Heart left ventricle (tissue), 16 donors: ENCODE measurements at regions not wholly inside any gene's neighbourhood (a gene's known extent, or its start where the extent isn't known, plus 50 kb on each side); places are given as distances from the start of the nearest gene placed in this dataset.

Source experiments
- ATAC-seq, 4 donors: fragments of 200-7000 bp; cut with Tn5 transposase; one replicate each; pipeline ENCODE4 v1.9.1; 2020 to 2022; ENCODE audit warnings: moderate library complexity in 4 of 4, mild to moderate bottlenecking in 3 of 4, moderate number of reproducible peaks in 1 of 4
- DNase-seq, 5 donors: peaks; one replicate each; pipeline ENCODE4 v3.0.0-alpha.2; 2020
- H3K27ac ChIP-seq, 12 donors: fragments of 200-600 bp; sonication (generic) in 4 of 12; one replicate each; pipeline versions ENCODE4 v1.5.0 to v1.8.0; 2016 to 2022; ENCODE audit warnings: mild to moderate bottlenecking in 2 of 12
- H3K27me3 ChIP-seq, 9 donors: fragments of 200-600 bp; sonication (generic) in 2 of 9; one replicate each; pipeline versions ENCODE4 v1.5.1 to v1.8.0; 2016 to 2022; ENCODE audit warnings: mild to moderate bottlenecking in 3 of 9
- H3K36me3 ChIP-seq, 9 donors: fragments of 200-600 bp; sonication (generic) in 2 of 9; one replicate each; pipeline versions ENCODE4 v1.5.0 to v1.8.0; 2018 to 2022; ENCODE audit warnings: mild to moderate bottlenecking in 2 of 9
- H3K4me1 ChIP-seq, 12 donors: fragments of 200-600 bp; sonication (generic) in 4 of 12; one replicate each; pipeline versions ENCODE4 v1.5.0 to v1.8.0; 2016 to 2022; ENCODE audit warnings: mild to moderate bottlenecking in 3 of 12
- H3K4me3 ChIP-seq, 12 donors: fragments of 200-600 bp; sonication (generic) in 4 of 12; one replicate each; pipeline versions ENCODE4 v1.5.0 to v1.8.0; 2017 to 2022; ENCODE audit warnings: mild to moderate bottlenecking in 9 of 12, moderate library complexity in 4 of 12
- H3K9me3 ChIP-seq, 12 donors: fragments of 200-600 bp; sonication (generic) in 4 of 12; one replicate each; pipeline versions ENCODE4 v1.5.0 to v1.8.0; 2016 to 2022; ENCODE audit warnings: mild to moderate bottlenecking in 1 of 12
- CTCF ChIP-seq, 12 donors: fragments of 200-600 bp; sonication (generic) in 4 of 12; IDR thresholded peaks; one replicate each; pipeline versions ENCODE4 v1.5.0 to v1.8.0; 2018 to 2022; ENCODE audit warnings: antibody characterized with exemption in 12 of 12, mild to moderate bottlenecking in 5 of 12
- POLR2A ChIP-seq, 2 donors: fragments of 450-650 bp; IDR thresholded peaks; one replicate each; pipeline ENCODE4 v1.6.1; 2017; ENCODE audit warnings: antibody characterized with exemption in 2 of 2, mild to moderate bottlenecking in 2 of 2, moderate library complexity in 2 of 2
- WGBS, 4 donors: extraction: QIAGEN DNeasy Blood & Tissue Kit in 2 of 4; methylation state at CpG; one replicate each; pipeline versions ENCODE4 v1.1.5 to v1.1.7; 2013 to 2018; 5-methylcytosine and 5-hydroxymethylcytosine counted together
- intact Hi-C, 10 donors: fragments of 100-400 bp; cut with DNase I; formaldehyde crosslinking; loops; one replicate each; pipeline versions ENCODE4 v1.11.1 to v1.14.2; 2022
- donor health status: ischemic (EF 13 %, LVEDD 7.1; RV severe dilation, severe dysfunction).
- donor health status: healthy with polysubstance abuse.
- donor health status: DM: no; HTN: yes; CAD: no.
- donor health status: DM: no; HTN: no; CAD: no.
- donor health status: ischemic (EF 25% LVEDD 6.9; RV normal size, moderate dysfunction).
- donor health status: ischemic (EF 25% LVEDD 5.7; RV mildly dilated, moderate dysfunction).
- donor health status: healthy.
- donor health status: DM: yes; HTN: yes; CAD: no.
- donor health status: ischemic (EF 35%, LVEDD 5.7; RV mildly dilated, moderate dysfunction).
- donor health status: nonischemic (EF 11% LVEDD 7.7; RV severe dilation, severe dysfunction).
- donor health status: DM: yes; HTN: yes; CAD: no.
- donor health status: PGD.
- donor health status: ischemic (EF 29% LVEDD 5.4; RV normal size, mild dysfunction).
- donor health status: nonischemic (EF 23%, LVEDD 6.1; RV moderate dilation, normal function).

- 85 to 89% (median 87%) methylated on average over 2 of the region's 2 CpGs for WGBS, 4 donors
- Histone ChIP-seq H3K4me1 (no peaks in the 10 kb centered on the region), H3K36me3 (no peaks in the 10 kb centered on the region), H3K9me3 (peaks cover 0 to 9% (median 0%) of the 10 kb centered on the region in 12 donors), H3K4me3 (no peak overlapping the region), H3K27ac (no peak overlapping the region), H3K27me3 (no peaks in the 10 kb centered on the region)
- no peak for TF ChIP-seq CTCF (IDR thresholded peaks at IDR 0.05)
- TF ChIP-seq POLR2A (IDR thresholded peaks at IDR 0.05), result no peak
- DNase-seq, result no peak
- ATAC-seq, result no peak
- intact Hi-C loops, result no loop called here
Measured at GRCh38 chr2:146762786-146763185, 1082.0 kb upstream of the ACVR2A start.

- Histone ChIP-seq H3K27me3 (no peaks in the 10 kb centered on the region), H3K9me3 (no peaks in the 10 kb centered on the region), H3K27ac (no peak overlapping the region), H3K36me3 (no peaks in the 10 kb centered on the region), H3K4me1 (no peaks in the 10 kb centered on the region), H3K4me3 (no peak overlapping the region)
- intact Hi-C loops, result no loop called here
- ATAC-seq (no peak), DNase-seq (no peak)
- WGBS, 4 donors, result 75 to 83% (median 82%) methylated on average over 4 of the region's 4 CpGs
- TF ChIP-seq CTCF (IDR thresholded peaks at IDR 0.05) (no peak), POLR2A (IDR thresholded peaks at IDR 0.05) (no peak)
Measured at GRCh38 chr2:146754606-146755005, 1090.2 kb upstream of the ACVR2A start.

- Histone ChIP-seq H3K9me3 (no peaks in the 10 kb centered on the region), H3K27ac (no peak overlapping the region), H3K27me3 (peaks cover 0 to 5% (median 0%) of the 10 kb centered on the region in 9 donors), H3K36me3 (no peaks in the 10 kb centered on the region), H3K4me1 (no peaks in the 10 kb centered on the region), H3K4me3 (no peak overlapping the region)
- intact Hi-C loops, result loop anchor here in 1 of 10 donors (10.0 kb wide), 1 partner anchor 1167 kb away; no protein-coding TSS in a partner anchor
- TF ChIP-seq CTCF (IDR thresholded peaks at IDR 0.05) (no peak), POLR2A (IDR thresholded peaks at IDR 0.05) (no peak)
- 75 to 85% (median 78%) methylated on average over 3 of the region's 3 CpGs for WGBS, 4 donors
- ATAC-seq (no peak), DNase-seq (no peak)
Measured at GRCh38 chr2:146748046-146748445, 1096.8 kb upstream of the ACVR2A start.

- Histone ChIP-seq H3K36me3 (no peaks in the 10 kb centered on the region), H3K27me3 (peaks cover 0 to 5% (median 0%) of the 10 kb centered on the region in 9 donors), H3K27ac (no peak overlapping the region), H3K9me3 (no peaks in the 10 kb centered on the region), H3K4me3 (no peak overlapping the region), H3K4me1 (no peaks in the 10 kb centered on the region)
- DNase-seq (no peak), ATAC-seq (no peak)
- 63 to 80% (median 73%) methylated on average over 4 of the region's 4 CpGs for WGBS, 4 donors
- TF ChIP-seq CTCF (IDR thresholded peaks at IDR 0.05), result no peak
- TF ChIP-seq POLR2A (IDR thresholded peaks at IDR 0.05), result no peak
- intact Hi-C loops, result loop anchor here in 1 of 10 donors (10.0 kb wide), 1 partner anchor 1174 kb away; no protein-coding TSS in a partner anchor
Measured at GRCh38 chr2:146741260-146741659, 1103.6 kb upstream of the ACVR2A start.
